NCI-H524 (cell line): ENCODE measurements at regions not wholly inside any gene's neighbourhood (a gene's known extent, or its start where the extent isn't known, plus 50 kb on each side); places are given as distances from the start of the nearest gene placed in this dataset.
A peak's percentile ranks its signal among the peaks of the same experiment; 100 is the strongest.

Experiments used
- DNase-seq, 2 experiments: peaks; one replicate each; lab custom pipeline; 2025; lab: John Stamatoyannopoulos, UW

- DNase-seq, result no peak
These were observed 80.4 kb downstream of the HSPH1 start for GRCh38 chr13:31081316-31081715.

GRCh38 chr13:31074756-31075155 is 86.9 kb downstream of the HSPH1 start:
- no peak for DNase-seq

GRCh38 chr13:31073859-31074718 is 87.6 kb downstream of the HSPH1 start:
- DNase-seq, result peak; percentile 44 to 80

- no peak for DNase-seq
These were observed 89.7 kb downstream of the HSPH1 start for GRCh38 chr13:31072041-31072440.

GRCh38 chr13:31069808-31070534 is 91.7 kb downstream of the HSPH1 start:
- peak; percentile 34 to 75 for DNase-seq

- no peak for DNase-seq
These were observed 93.6 kb downstream of the HSPH1 start for GRCh38 chr13:31068119-31068423.

- DNase-seq, result no peak
These were observed 94.1 kb downstream of the HSPH1 start for GRCh38 chr13:31067416-31068118.

- DNase-seq, result no peak
These were observed 97.1 kb downstream of the HSPH1 start for GRCh38 chr13:31064636-31065035.

- no peak for DNase-seq
These were observed 97.9 kb downstream of the HSPH1 start for GRCh38 chr13:31063772-31064171.

GRCh38 chr13:31060655-31061054 is 101.0 kb downstream of the HSPH1 start:
- DNase-seq, result no peak

- no peak for DNase-seq
These were observed 101.5 kb downstream of the HSPH1 start for GRCh38 chr13:31060220-31060619.

- DNase-seq, result no peak
These were observed 104.2 kb downstream of the HSPH1 start for GRCh38 chr13:31057403-31058033.

- DNase-seq, result peak; percentile 91 to 95
These were observed 104.9 kb downstream of the HSPH1 start for GRCh38 chr13:31056644-31057271.

GRCh38 chr13:31055589-31055988 is 106.1 kb downstream of the HSPH1 start:
- DNase-seq, result no peak

GRCh38 chr13:31054632-31055031 is 107.1 kb downstream of the HSPH1 start:
- DNase-seq, result no peak

GRCh38 chr13:31053896-31054295 is 107.8 kb downstream of the HSPH1 start:
- DNase-seq, result no peak

GRCh38 chr13:31053091-31053490 is 108.6 kb downstream of the HSPH1 start:
- DNase-seq, result no peak

GRCh38 chr13:31052478-31052877 is 109.2 kb downstream of the HSPH1 start:
- no peak for DNase-seq

GRCh38 chr13:31051999-31052398 is 109.7 kb downstream of the HSPH1 start:
- peak in 1 of 2 experiments; percentile 32 for DNase-seq

- DNase-seq, result no peak
These were observed 111.0 kb downstream of the HSPH1 start for GRCh38 chr13:31050486-31051400.

- no peak for DNase-seq
These were observed 111.9 kb downstream of the HSPH1 start for GRCh38 chr13:31049833-31050232.
